Prostate gland (tissue), 2 donors: ENCODE measurements at regions not wholly inside any gene's neighbourhood (a gene's known extent, or its start where the extent isn't known, plus 50 kb on each side); places are given as distances from the start of the nearest gene placed in this dataset.

Experiments
- DNase-seq: peaks from one replicate; pipeline ENCODE4 v3.0.0-alpha.2; 2019; ENCODE audit warnings: low spot score
- H3K27ac ChIP-seq, 2 donors: fragments of 200-600 bp; sonication (generic); 2 replicates each; pipeline ENCODE4 v1.5.1; 2017 to 2019
- H3K27me3 ChIP-seq: fragments of 200-600 bp; sonication (generic); replicated peaks from 2 replicates; pipeline ENCODE4 v1.5.1; 2019; ENCODE audit not compliant: insufficient read depth
- H3K36me3 ChIP-seq, 2 donors: fragments of 200-600 bp; sonication (generic); 1 replicate in 1 of 2; 2 replicates in 1 of 2; pipeline versions ENCODE4 v1.5.1 to v1.8.1; 2017 to 2019
- H3K4me1 ChIP-seq: fragments of 200-600 bp; sonication (generic); replicated peaks from 2 replicates; pipeline ENCODE4 v1.5.1; 2019
- H3K4me3 ChIP-seq, 2 donors: fragments of 200-600 bp; sonication (generic); 2 replicates each; pipeline ENCODE4 v1.5.1; 2017 to 2019
- H3K9me3 ChIP-seq: fragments of 200-600 bp; sonication (generic); 2 replicates; pipeline ENCODE4 v1.5.1; 2017
- POLR2A ChIP-seq: fragments of 450-650 bp; IDR thresholded peaks from one replicate; pipeline ENCODE4 v1.6.1; 2016; ENCODE audit warnings: antibody characterized with exemption, mild to moderate bottlenecking
- POLR2AphosphoS5 ChIP-seq: sonication (generic); formaldehyde crosslinking; IDR thresholded peaks from one replicate; pipeline ENCODE4 v1.6.1; 2017; ENCODE audit warnings: antibody characterized with exemption
- WGBS: methylation state at CpG from one replicate; pipeline ENCODE4 v1.1.5; 2018; 5-methylcytosine and 5-hydroxymethylcytosine counted together
- intact Hi-C: fragments of 100-400 bp; cut with DNase I; formaldehyde crosslinking; loops from one replicate; pipeline ENCODE4 v1.14.2; 2022
- TF ChIP-seq, protein P1 (sequence below), 4 experiments: fragments of 200-600 bp in 2 of 4; fragments of 450-650 bp in 2 of 4; sonication (generic) in 2 of 4; IDR thresholded peaks; 1 replicate in 3 of 4; 2 replicates in 1 of 4; pipeline ENCODE4 v1.5.1; 2016 to 2019; ENCODE audit warnings: antibody characterized with exemption in 4 of 4, mild to moderate bottlenecking in 2 of 4, moderate library complexity in 2 of 4

DNA sequence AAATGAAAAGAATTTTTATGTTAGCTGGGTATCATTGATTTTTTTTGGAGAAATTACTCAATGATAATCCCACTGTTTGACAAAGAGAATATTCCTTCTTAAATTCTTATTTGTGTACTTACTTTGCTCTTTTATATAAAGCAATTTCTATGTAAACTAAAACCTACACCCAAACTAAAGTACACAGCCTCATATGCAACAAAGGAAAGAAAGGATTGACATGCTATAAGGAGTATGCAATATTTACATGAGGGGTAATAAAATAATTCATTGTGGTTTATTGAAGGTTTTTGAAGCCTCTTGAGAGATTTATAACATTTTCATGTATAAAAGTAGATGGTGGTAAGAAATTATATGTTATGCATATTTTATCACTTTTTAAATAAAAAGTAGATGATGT, 368.5 kb downstream of the CDH7 start:
- Histone ChIP-seq H3K27ac (no peak overlapping the region), H3K4me3 (no peak overlapping the region), H3K4me1 (no peaks in the 10 kb centered on the region), H3K9me3 (no peaks in the 10 kb centered on the region), H3K27me3 (no peaks in the 10 kb centered on the region), H3K36me3 (no peaks in the 10 kb centered on the region)
- no peak for TF ChIP-seq POLR2A
- no peak for TF ChIP-seq POLR2AphosphoS5
- TF ChIP-seq, protein P1, sequence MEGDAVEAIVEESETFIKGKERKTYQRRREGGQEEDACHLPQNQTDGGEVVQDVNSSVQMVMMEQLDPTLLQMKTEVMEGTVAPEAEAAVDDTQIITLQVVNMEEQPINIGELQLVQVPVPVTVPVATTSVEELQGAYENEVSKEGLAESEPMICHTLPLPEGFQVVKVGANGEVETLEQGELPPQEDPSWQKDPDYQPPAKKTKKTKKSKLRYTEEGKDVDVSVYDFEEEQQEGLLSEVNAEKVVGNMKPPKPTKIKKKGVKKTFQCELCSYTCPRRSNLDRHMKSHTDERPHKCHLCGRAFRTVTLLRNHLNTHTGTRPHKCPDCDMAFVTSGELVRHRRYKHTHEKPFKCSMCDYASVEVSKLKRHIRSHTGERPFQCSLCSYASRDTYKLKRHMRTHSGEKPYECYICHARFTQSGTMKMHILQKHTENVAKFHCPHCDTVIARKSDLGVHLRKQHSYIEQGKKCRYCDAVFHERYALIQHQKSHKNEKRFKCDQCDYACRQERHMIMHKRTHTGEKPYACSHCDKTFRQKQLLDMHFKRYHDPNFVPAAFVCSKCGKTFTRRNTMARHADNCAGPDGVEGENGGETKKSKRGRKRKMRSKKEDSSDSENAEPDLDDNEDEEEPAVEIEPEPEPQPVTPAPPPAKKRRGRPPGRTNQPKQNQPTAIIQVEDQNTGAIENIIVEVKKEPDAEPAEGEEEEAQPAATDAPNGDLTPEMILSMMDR (IDR thresholded peaks at IDR 0.05) = no peak
- intact Hi-C loops = no loop called here
- no peak for DNase-seq

DNA sequence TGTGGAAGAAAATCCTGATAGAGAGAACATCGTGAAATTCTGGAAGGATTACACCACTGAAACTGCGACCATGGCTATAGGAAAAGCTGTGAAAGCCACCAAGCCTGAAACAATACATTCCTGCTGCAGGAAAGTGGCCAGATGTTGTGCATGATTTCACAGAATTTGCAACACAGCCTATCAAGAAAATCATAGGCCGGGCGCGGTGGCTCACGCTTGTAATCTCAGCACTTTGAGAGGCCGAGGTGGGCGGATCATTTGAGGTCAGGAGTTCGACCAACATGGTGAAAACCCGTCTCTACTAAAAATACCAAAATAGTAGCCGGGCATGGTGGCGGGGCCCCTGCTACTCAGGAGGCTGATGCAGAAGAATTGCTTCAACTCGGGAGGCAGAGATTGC, 360.2 kb downstream of the CDH7 start:
- no peak overlapping the region for H3K27ac ChIP-seq
- TF ChIP-seq, protein P1 (IDR thresholded peaks at IDR 0.05) = no peak
- TF ChIP-seq POLR2AphosphoS5 (no peak), POLR2A (no peak)
- no peak for DNase-seq
- H3K36me3 ChIP-seq = no peaks in the 10 kb centered on the region
- 91% methylated on average over 13 of the region's 13 CpGs for WGBS
- no peaks in the 10 kb centered on the region for H3K4me1 ChIP-seq
- intact Hi-C loops = no loop called here
- H3K4me3 ChIP-seq = no peak overlapping the region
- H3K9me3 ChIP-seq = no peaks in the 10 kb centered on the region
- no peaks in the 10 kb centered on the region for H3K27me3 ChIP-seq

DNA sequence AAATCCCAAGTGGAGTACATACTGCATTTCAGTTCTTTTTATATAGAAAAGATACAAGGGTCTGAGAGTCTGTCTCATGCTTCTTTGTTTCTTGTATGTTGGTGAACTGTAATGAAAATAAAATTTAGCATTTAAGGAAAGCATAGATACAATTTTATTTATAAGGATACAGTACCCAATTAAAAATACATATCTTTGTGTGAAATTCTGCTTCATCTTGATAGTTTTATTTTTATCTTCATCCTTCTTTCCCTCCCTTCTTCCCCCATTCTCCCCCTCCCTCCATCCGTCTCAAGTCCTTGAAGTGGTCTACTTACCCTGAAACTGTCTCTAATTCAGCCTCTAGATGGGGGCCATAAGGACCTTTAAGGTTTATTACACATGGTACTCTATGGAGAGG, 359.8 kb downstream of the CDH7 start:
- intact Hi-C loops = no loop called here
- Histone ChIP-seq H3K4me3 (no peak overlapping the region), H3K36me3 (no peaks in the 10 kb centered on the region), H3K27ac (no peak overlapping the region), H3K9me3 (no peaks in the 10 kb centered on the region), H3K27me3 (no peaks in the 10 kb centered on the region), H3K4me1 (no peaks in the 10 kb centered on the region)
- 91% methylated on average over 1 of the region's 1 CpG for WGBS
- DNase-seq = no peak
- no peak for TF ChIP-seq POLR2A
- no peak for TF ChIP-seq POLR2AphosphoS5

DNA sequence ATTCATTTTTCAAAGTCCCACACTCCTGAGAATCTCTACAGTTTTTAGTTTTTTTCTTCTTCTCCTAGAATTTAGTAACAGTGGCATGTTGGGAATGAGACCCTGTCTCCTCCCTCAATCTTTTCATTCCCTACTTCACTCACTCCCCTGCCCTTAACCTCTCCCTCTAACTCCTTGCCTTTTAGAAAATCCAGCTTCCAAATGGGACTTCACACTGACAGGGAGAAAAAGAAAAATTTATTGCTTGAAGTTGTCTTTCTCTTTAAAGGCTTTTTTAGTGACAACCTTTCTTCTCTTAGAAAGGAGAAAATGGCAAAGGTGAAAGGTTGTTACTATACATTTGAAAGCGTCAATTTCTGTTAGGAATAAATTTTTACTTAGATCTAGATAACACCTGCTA, 359.2 kb downstream of the CDH7 start:
- Histone ChIP-seq H3K36me3 (no peaks in the 10 kb centered on the region), H3K27me3 (no peaks in the 10 kb centered on the region), H3K27ac (no peak overlapping the region), H3K4me3 (no peak overlapping the region), H3K9me3 (no peaks in the 10 kb centered on the region), H3K4me1 (no peaks in the 10 kb centered on the region)
- TF ChIP-seq, protein P1 (IDR thresholded peaks at IDR 0.05) = no peak
- no peak for TF ChIP-seq POLR2A
- no peak for TF ChIP-seq POLR2AphosphoS5
- WGBS = 80% methylated on average over 1 of the region's 1 CpG
- intact Hi-C loops = no loop called here
- DNase-seq = no peak

DNA sequence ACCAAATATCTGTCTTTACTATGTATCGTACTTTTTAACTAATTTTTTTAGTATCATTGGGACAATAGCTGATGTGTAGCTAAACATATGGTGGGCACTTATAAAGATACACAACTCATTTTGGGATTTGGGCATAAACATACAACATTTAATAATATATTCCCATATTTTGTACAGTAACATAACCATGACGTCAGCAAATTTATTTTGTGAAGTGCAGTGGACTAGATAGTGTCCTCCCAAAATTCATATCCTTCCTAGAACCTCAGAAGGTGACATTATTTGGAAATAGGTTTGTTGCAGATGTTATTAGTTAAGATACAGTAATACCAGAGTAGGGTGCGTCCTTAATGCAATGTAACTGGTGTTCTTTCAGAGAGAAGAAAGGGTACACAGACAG, 356.7 kb downstream of the CDH7 start:
- H3K4me3 ChIP-seq = no peak overlapping the region
- intact Hi-C loops = no loop called here
- H3K9me3 ChIP-seq = no peaks in the 10 kb centered on the region

More for the DNA sequence above, 356.7 kb downstream of the CDH7 start:
- TF ChIP-seq, protein P1 (IDR thresholded peaks at IDR 0.05) = no peak
- TF ChIP-seq POLR2A (no peak), POLR2AphosphoS5 (no peak)
- WGBS = 95% methylated on average over 3 of the region's 3 CpGs
- Histone ChIP-seq H3K36me3 (no peaks in the 10 kb centered on the region), H3K27me3 (no peaks in the 10 kb centered on the region), H3K4me1 (no peaks in the 10 kb centered on the region), H3K27ac (no peak overlapping the region)
- DNase-seq = no peak
